ENCODE measurements at regions not wholly inside any gene's neighbourhood (a gene's known extent, or its start where the extent isn't known, plus 50 kb on each side); places are given as distances from the start of the nearest gene placed in this dataset.

DNA sequence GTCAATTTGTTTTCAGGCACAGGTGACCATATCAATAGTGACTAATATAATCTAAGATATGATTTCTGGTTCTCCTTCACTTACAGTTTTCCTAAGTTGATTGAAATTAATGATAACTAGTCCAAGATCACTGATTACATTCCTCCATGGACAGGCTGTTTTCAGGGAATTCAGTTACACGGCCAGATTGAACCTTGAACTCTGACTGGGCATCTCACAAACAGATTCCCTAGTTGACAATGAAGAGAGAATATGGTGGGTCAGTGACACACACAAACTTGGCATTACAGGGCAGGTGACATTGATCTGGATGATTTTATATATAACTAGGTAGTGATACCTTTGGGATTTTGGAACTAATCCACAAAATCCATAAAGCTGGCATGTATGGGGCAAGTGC, 110.2 kb upstream of the EGR2 start:
- TF ChIP-seq, protein P1, sequence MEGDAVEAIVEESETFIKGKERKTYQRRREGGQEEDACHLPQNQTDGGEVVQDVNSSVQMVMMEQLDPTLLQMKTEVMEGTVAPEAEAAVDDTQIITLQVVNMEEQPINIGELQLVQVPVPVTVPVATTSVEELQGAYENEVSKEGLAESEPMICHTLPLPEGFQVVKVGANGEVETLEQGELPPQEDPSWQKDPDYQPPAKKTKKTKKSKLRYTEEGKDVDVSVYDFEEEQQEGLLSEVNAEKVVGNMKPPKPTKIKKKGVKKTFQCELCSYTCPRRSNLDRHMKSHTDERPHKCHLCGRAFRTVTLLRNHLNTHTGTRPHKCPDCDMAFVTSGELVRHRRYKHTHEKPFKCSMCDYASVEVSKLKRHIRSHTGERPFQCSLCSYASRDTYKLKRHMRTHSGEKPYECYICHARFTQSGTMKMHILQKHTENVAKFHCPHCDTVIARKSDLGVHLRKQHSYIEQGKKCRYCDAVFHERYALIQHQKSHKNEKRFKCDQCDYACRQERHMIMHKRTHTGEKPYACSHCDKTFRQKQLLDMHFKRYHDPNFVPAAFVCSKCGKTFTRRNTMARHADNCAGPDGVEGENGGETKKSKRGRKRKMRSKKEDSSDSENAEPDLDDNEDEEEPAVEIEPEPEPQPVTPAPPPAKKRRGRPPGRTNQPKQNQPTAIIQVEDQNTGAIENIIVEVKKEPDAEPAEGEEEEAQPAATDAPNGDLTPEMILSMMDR (IDR thresholded peaks at IDR 0.05; ENCODE audit: control insufficient read depth, insufficient read depth, low read depth, low read length, missing control alignments): no peak
- no peak overlapping the region for H3K4me3 ChIP-seq (ENCODE audit: control insufficient read depth, low read depth, low read length)
- DNase-seq (ENCODE audit: low read depth): no peak

DNA sequence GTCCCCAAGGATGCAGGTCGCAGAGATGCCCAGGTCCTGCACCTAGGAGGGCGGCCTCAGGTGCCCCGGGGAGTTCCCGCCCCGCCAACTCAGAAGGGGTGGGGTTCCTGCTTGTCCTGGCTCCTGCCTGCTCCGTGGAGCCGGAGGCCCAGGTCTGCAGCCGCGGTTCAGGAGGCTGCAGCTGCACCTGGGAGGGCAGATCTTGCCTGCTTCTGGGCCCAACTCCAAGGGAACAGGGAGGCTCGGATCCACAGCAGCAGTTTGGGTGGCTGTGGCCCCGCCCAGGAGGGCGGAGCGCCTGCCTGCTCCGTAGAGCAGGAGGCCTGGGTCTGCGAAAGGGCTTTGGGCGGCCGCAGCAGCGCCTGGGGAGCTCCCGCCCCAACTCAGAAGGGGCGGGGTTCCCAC, 108.2 kb upstream of the EGR2 start:
- no peak overlapping the region for H3K4me3 ChIP-seq (ENCODE audit: control insufficient read depth, low read depth, low read length)
- no peak for DNase-seq (ENCODE audit: low read depth)
- TF ChIP-seq, protein P1 (IDR thresholded peaks at IDR 0.05; ENCODE audit: control insufficient read depth, insufficient read depth, low read depth, low read length, missing control alignments): no peak

DNA sequence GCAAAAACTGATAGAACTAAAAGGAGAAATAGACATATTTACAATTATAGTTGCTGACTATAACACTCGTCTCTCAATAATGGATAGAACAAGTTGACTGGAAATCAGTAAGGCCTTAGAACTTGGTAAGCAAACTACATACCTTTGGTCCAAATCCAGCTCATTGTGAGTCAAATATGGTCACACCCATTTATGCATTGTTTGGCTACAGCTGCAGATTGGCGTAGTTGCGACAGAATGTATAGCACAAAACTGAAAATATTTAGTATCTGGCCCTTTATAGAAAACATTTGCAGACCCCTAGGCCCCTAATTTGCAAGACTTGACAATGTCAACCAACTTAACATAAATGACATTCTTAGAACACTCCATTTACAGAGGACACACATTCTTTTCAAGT, 103.6 kb upstream of the EGR2 start:
- TF ChIP-seq, protein P1 (IDR thresholded peaks at IDR 0.05; ENCODE audit: control insufficient read depth, insufficient read depth, low read depth, low read length, missing control alignments): no peak
- no peak for DNase-seq (ENCODE audit: low read depth)
- no peak overlapping the region for H3K4me3 ChIP-seq (ENCODE audit: control insufficient read depth, low read depth, low read length)

DNA sequence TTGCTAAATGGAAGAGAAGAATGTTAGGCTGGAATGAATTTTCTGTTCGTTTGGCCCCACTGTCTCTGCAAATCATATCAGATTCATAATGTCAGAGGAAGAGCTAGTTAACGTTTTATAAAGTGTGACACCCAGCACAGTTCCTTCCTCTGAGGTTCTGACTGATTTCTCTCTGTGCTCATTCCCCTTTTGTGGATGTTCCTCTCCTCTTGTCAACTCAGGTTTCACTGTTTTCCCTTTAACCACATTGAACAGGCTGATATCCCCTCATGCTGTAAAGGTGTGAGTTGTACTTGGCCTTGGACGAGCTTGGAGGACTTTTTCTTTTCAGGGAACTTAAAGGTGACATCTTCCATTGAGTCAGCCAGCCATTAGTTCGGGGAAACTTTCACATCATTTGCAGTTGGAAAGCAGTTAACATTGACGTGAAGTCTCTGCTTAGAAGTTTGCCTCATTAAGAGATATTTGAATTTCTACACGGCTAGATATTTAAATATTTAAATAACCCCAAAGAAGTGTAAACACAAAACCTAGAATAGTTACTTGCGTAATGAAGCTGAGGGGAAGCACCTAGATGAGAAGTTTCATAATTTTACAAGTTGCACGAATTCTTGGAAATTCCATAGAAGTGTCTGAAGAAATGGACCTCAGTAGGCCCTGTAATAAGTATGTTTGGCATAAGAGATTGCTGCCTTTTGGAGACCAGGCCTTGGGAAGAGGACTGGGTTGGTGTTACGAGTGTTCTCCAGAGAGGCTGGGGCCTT, 101.5 kb upstream of the EGR2 start:
- H3K4me3 ChIP-seq (ENCODE audit: control insufficient read depth, low read depth, low read length): no peak overlapping the region
- TF ChIP-seq, protein P1 (IDR thresholded peaks at IDR 0.05; ENCODE audit: control insufficient read depth, insufficient read depth, low read depth, low read length, missing control alignments): no peak
- DNase-seq (ENCODE audit: low read depth): no peak

DNA sequence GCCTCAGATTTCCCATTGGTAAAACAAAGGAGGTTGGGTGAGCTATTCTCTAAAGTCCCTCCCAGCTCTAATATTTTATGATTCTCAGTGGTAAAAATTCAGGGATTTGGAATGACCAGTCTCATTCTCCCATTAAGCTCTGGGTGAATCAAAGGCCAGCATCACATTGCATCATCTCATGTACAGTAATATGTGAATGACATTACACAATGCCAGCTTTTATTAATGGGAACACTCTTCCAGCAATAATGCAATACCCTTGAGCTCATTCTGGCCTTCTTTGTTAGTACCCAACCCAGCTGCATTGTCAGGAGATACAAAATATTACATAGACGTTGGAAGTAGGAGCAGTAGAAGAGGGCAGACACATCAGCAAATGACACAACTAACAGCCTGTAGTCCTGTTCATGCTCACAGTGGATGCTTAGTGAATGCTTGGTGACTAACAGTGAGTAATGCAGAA, 100.0 kb upstream of the EGR2 start:
- peak; percentile 93 for DNase-seq (ENCODE audit: low read depth)
- H3K4me3 ChIP-seq (ENCODE audit: control insufficient read depth, low read depth, low read length): no peak overlapping the region
- TF ChIP-seq, protein P1 (IDR thresholded peaks at IDR 0.05; ENCODE audit: control insufficient read depth, insufficient read depth, low read depth, low read length, missing control alignments): no peak

DNA sequence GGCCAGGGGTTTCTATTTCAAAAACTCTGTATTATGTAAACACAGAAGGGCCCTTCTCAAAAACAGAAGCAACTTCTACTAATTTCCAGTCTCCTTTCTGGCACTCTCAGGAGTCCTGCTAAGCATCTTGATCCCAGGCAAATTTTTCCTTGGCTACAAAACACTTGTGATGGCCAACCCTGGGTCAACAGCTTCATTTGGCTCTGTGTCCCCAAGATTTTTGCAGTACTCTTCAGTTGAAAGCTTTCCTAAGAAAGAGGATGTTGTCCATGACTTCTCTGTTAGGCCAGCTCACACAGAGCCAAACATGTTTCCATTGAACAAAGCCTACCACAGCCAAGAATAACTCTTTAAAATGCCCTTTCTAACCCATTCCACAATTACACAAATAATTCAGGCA, 99.0 kb upstream of the EGR2 start:
- DNase-seq (ENCODE audit: low read depth): no peak
- TF ChIP-seq, protein P1 (IDR thresholded peaks at IDR 0.05; ENCODE audit: control insufficient read depth, insufficient read depth, low read depth, low read length, missing control alignments): no peak

More for the DNA sequence above, 99.0 kb upstream of the EGR2 start:
- H3K4me3 ChIP-seq (ENCODE audit: control insufficient read depth, low read depth, low read length): no peak overlapping the region
